Cerebellar cortex (tissue), 1 donor: ENCODE measurements at regions not wholly inside any gene's neighbourhood (a gene's known extent, or its start where the extent isn't known, plus 50 kb on each side); places are given as distances from the start of the nearest gene placed in this dataset.
"Not testable (repeated sequence)": the region's sequence is repeated elsewhere in the genome, so short reads cannot be mapped to it uniquely, and the experiment has no call there.

Experiments used
- DNase-seq: peaks from one replicate; pipeline ENCODE4 v3.0.0-alpha.2; 2015; ENCODE audit warnings: low spot score

DNA sequence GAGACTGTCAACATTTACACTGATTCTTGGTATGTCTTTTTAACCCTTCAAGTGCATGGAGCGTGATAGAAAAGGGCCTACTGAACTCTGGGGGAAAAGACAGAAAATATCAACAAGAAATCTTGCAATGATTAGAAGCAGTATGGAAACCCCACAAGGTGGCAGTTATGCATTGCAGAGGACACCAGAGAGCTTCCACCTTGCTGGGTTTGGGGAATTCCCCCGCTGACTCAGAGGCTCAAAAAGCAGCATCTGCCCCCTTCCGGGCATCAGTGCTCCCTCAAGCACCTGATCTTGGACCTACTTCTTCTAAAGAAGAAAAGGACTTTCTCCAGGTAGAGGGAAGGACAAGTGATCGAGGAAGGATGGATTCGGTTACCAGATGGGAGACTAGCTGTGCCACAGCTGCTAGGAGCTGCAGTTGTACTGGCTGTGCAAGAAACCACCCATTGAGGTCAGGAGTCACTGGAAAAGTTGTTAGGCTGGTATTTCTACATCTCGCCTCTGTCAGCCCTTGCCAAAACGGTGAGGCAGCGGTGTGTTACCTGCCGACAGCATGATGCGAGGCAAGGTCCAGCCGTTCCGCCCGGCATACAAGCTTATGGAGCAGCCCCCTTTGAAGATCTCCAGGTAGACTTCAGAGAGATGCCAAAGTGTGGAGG lies 102.8 kb upstream of the OSBPL11 start:
- not testable (repeated sequence) for DNase-seq

DNA sequence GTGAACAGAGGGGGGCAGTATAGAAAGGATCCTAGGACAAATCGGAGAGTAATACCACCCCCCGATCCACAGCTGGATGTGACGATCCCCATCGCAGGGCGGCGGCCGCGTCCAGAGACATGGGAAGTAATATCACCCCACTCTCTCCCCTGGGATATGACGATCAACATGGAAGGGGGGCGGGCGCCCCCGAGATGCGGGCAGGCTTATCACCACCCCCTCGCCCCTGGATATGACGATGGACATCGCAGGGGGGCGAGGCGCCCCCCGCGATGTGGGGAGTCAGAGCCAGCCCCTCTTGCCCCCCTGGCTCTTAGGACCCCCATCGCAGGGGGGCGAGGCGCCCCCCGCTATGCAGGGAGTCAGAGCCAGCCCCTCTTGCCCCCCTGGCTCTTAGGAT lies 120.4 kb upstream of the OSBPL11 start:
- DNase-seq: no peak

DNA sequence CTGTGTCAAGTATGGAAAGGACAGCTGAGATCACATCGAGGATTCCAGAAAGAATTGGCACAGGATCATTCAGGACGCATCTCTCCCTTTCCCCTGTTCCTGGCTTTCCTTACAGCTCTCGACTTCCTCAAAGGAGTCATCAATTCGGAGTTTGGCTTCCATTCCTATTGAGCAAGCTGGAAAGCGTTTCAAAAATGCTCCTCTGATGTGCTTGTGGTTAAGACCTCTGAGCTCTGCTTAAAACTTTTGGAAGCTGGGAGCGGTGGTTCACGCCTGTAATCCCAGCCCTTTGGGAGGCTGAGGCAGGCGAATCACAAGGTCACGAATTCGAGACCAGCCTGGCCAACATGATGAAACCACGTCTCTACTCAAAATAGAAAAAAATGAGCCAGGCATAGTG lies 136.9 kb upstream of the OSBPL11 start:
- not testable (repeated sequence) for DNase-seq

- not testable (repeated sequence) for DNase-seq
These were observed 146.9 kb upstream of the OSBPL11 start for GRCh38 chr3:125741991-125742718.

DNA sequence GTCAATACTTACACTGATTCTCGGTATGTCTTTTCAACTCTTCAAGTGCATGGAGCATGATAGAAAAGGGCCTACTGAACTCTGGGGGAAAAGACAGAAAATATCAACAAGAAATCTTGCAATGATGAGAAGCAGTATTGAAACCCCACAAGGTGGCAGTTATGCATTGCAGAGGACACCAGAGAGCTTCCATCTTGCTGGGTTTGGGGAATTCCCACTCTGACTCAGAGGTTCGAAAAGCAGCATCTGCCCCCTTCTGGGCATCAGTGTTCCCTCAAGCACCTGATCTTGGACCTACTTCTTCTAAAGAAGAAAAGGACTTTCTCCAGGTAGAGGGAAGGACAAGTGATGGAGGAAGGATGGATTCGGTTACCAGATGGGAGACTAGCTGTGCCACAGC lies 147.5 kb upstream of the OSBPL11 start:
- DNase-seq: peak; percentile 29

DNA sequence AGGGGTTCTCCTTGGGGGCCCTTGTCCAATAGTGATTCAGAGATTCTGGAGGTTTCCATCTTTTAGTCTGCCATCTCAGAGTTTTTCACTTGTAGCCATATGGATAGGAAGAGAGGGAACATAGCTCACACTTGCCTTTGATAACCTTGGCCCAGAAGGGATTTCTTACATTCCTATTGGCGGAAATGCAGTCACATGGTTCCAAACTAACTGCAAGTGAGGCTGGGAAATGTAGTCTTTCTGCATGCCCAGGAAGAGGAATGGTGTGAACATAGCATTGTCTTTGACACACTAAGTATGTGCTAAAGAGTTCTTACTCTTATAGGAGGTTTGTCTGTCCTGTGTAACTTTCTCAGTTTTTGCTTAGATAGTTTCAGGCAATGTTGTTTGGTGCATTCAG lies 161.8 kb upstream of the OSBPL11 start:
- DNase-seq: not testable (repeated sequence)

- DNase-seq: not testable (repeated sequence)
These were observed 163.4 kb upstream of the OSBPL11 start for GRCh38 chr3:125758641-125759130.

GRCh38 chr3:125762601-125763000 lies 167.3 kb upstream of the OSBPL11 start:
- not testable (repeated sequence) for DNase-seq

DNA sequence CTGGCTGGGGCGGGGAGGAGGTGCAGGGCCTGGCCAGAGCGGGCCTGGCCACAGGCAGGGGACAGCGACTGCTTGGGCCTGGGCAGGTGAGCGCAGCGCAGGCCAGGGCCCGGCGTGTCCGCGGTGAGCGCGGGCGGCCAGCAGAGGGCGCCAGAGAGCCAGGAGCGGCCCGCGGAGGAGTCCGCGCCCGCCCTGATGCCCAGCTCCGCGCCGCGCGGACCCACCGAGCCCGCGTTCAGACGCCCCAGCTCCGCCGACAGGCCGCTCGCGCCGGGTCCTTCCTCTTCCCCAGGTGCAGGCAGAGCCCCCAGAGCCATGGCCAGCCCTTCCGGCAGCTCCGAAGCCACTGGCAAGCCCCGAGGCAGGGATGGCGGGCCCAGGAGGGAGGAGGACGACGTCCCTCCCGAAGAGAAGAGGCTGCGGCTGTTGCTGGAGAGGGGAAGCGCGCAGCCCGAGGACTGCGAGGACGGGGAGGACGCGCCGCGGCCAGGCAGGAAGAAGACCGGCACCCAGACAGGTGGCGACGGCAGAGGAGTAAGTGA lies 171.1 kb upstream of the OSBPL11 start:
- peak; percentile 24 for DNase-seq

DNA sequence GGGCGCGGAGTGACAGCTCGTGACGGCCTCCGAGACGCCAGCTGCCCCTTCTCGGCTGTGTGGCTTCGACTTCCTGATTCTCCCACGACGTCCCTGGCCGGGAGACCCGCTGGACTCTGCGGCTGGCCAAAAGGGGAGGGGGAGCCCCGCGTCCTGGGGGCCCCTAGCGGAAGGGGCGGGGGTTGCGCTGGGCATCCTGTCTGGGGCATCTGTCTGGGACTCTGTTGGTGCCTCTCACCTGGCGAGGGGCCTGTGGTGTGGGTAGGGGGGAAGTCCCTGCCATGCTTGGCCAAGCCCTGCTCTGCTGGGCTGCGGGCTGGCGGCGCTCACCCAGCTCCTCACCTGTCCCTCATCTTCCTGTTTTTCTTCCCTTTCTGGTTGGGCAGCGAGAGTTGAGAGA lies 171.6 kb upstream of the OSBPL11 start:
- not testable (repeated sequence) for DNase-seq

DNA sequence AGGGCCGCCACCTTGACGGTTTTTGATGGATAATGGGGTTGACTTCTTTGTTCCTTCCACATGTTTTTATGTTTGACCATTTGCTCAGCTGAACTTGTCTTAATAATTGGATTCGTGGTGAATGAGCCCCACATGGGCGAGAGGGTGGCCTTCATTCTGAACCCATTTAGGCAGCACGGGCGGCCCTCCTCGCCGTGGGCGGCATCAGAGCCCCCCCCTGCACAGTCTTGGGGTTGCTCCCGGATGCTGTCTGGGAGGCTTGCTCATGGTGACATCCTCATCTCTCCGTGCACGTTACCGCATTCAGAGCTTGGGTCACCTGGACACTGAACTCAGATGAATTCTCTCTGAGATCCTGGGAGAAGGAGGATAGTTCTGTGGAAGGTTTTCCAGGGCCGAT lies 172.3 kb upstream of the OSBPL11 start:
- DNase-seq: no peak

GRCh38 chr3:125768821-125769220 lies 173.5 kb upstream of the OSBPL11 start:
- DNase-seq: not testable (repeated sequence)

GRCh38 chr3:125771506-125771905 lies 176.2 kb upstream of the OSBPL11 start:
- DNase-seq: not testable (repeated sequence)

GRCh38 chr3:125774433-125775034 lies 179.2 kb upstream of the OSBPL11 start:
- not testable (repeated sequence) for DNase-seq

GRCh38 chr3:125775106-125775505 lies 179.8 kb upstream of the OSBPL11 start:
- not testable (repeated sequence) for DNase-seq

GRCh38 chr3:125775606-125776294 lies 180.5 kb upstream of the OSBPL11 start:
- not testable (repeated sequence) for DNase-seq

- DNase-seq: not testable (repeated sequence)
These were observed 184.0 kb upstream of the OSBPL11 start for GRCh38 chr3:125779276-125779675.

DNA sequence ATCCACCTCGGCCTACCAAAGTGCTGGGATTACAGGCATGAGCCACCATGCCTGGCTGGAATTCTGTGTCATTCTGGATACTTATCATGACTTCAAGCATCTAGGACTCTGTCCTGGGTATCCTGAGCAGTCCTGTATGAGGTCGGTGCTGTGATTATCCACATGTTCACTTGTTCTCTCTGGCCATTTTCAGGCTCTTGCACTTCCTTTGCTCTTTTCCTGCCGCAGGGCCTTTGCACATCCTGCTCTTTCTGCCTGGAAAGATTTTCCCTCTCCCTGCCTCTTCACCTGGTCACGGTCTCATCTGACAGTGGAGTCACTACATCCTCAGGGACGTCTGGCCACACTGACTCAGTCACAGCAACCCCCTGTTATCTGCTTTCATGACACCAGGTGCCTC lies 184.6 kb upstream of the OSBPL11 start:
- DNase-seq: not testable (repeated sequence)

DNA sequence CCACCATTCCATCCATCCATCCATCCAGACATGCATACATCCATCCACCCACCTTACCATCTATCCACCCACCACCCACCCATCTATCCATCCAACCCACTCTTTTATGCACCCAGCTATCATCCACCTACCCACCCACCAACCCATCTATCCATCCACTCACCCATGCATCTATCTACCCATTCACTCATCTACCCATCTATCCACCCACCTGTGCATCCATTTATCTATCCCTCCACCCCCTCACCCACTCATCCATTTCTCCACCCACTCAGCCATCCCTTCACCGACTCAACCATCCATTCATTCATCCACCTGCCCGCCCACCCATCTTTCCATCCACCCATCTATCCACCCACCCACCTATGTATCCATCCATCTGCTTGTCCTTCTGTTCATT lies 186.4 kb upstream of the OSBPL11 start:
- not testable (repeated sequence) for DNase-seq

- DNase-seq: not testable (repeated sequence)
These were observed 178.7 kb upstream of the ROPN1B start for GRCh38 chr3:125790312-125790711.

DNA sequence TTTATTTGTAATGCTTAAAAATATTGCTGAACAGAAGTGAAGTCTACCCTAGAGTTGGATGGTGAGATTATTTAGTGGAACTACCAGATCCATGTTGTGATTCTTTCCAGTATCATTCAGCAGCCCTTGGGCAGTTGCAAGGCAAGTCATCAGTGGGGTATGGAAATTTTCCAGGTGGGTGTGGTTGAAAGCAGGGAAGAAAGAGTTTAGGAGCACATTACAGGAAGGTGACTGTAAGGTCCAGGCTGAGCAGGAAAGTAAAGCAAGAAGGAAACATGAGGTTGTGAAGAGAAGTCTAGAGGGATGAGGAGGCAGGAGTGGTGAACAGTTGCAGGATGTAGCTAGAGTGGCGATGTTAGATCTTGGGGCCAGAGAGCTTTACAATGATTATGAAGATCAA lies 178.0 kb upstream of the ROPN1B start:
- DNase-seq: not testable (repeated sequence)

DNA sequence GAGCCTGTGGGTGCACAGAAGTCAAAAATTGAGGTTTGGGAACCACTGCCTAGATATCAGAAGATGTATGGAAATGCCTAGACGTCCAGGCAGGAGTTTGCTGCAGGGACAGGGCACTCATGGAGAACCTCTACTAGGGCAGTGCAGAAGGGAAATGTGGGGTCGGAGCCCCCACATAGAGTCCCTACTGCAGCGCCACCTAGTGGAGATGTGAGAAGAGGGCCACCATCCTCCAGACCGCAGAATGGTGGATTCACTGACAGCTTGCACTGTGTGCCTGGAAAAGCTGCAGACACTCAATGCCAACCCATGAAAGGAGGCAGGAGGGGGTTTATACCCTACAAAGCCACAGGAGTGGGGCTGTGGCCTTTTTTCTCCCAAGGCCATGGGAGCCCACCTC lies 159.0 kb upstream of the ROPN1B start:
- not testable (repeated sequence) for DNase-seq
